Neural progenitor cell (in vitro differentiated cells): ENCODE measurements at regions not wholly inside any gene's neighbourhood (a gene's known extent, or its start where the extent isn't known, plus 50 kb on each side); places are given as distances from the start of the nearest gene placed in this dataset.

Source experiments
- EZH2 ChIP-seq: fragments of 200-600 bp; sonication (generic); IDR thresholded peaks from 2 replicates; pipeline ENCODE4 v1.6.1; 2017; ENCODE audit warnings: antibody characterized with exemption, mild to moderate bottlenecking, moderate library complexity
- EZH2phosphoT487 ChIP-seq: fragments of 200-600 bp; sonication (generic); IDR thresholded peaks from 2 replicates; pipeline ENCODE4 v1.6.1; 2017; ENCODE audit warnings: antibody characterized with exemption
- TF ChIP-seq, protein P1 (sequence below): fragments of 200-600 bp; sonication (generic); IDR thresholded peaks from 2 replicates; pipeline ENCODE4 v1.5.1; 2017; ENCODE audit warnings: antibody characterized with exemption, mild to moderate bottlenecking

DNA sequence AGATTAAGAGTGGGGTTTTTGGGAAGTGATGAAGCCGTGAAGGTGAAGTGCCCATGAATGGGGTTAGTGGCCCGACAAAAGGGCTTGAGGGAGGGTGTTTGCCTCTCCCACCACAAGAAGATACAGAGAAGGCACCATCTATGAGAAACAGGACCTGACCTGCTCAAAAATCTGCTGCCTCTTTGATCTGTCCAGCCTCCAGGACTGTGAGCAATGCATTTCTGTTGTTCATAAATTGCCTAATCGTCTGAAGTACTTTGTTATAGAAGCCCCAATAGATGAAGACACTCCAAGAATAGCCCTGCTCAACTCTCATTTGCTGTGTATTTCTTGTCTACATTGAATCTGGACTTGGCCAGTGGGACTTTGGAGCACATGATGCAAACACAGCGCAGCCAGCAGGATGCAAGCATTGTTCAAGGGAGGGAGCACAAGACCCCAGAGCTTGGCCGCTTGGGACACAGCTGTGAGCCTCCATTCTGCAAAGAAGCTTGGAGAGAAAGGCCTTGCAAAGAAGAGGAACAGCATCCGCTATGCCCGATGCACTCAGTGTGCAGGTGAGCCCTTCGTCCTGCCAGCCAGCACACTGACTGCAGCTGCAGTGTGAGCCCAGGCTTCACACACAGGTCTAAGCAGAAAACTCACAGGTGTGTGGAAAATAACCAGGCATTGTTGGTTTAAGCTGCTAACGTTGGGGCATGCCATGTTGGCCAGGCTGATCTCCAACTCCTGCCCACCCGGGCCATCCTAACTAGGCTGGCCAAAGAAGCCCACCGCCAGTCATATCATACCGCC lies 73.2 kb upstream of the KLF6 start:
- TF ChIP-seq, protein P1, sequence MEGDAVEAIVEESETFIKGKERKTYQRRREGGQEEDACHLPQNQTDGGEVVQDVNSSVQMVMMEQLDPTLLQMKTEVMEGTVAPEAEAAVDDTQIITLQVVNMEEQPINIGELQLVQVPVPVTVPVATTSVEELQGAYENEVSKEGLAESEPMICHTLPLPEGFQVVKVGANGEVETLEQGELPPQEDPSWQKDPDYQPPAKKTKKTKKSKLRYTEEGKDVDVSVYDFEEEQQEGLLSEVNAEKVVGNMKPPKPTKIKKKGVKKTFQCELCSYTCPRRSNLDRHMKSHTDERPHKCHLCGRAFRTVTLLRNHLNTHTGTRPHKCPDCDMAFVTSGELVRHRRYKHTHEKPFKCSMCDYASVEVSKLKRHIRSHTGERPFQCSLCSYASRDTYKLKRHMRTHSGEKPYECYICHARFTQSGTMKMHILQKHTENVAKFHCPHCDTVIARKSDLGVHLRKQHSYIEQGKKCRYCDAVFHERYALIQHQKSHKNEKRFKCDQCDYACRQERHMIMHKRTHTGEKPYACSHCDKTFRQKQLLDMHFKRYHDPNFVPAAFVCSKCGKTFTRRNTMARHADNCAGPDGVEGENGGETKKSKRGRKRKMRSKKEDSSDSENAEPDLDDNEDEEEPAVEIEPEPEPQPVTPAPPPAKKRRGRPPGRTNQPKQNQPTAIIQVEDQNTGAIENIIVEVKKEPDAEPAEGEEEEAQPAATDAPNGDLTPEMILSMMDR = no peak
- TF ChIP-seq EZH2 (no peak), EZH2phosphoT487 (no peak)
